H1 (cell line): ENCODE measurements at regions not wholly inside any gene's neighbourhood (a gene's known extent, or its start where the extent isn't known, plus 50 kb on each side); places are given as distances from the start of the nearest gene placed in this dataset.

Source experiments
- CTCF ChIP-seq, 3 experiments: IDR thresholded peaks; 1 replicate in 2 of 3; 2 replicates in 1 of 3; pipeline versions ENCODE4 v1.5.1 to v1.6.1; 2011; ENCODE audit warnings: low read length in 3 of 3, mild to moderate bottlenecking in 3 of 3, inconsistent platforms in 2 of 3, low read depth in 1 of 3, moderate library complexity in 1 of 3; ENCODE audit not compliant: insufficient read depth in 1 of 3; ENCODE audit errors: control extremely low read depth in 1 of 3
- JUND ChIP-seq: IDR thresholded peaks from 2 replicates; pipeline ENCODE4 v1.6.1; 2011; ENCODE audit warnings: mild to moderate bottlenecking, improper control_type of control experiment, low read length
- POLR2A ChIP-seq, 2 experiments: IDR thresholded peaks; 1 replicate in 1 of 2; 2 replicates in 1 of 2; pipeline ENCODE4 v1.6.1; 2011; ENCODE audit warnings: low read depth in 2 of 2, low read length in 2 of 2, mild to moderate bottlenecking in 2 of 2; ENCODE audit errors: control extremely low read depth in 1 of 2
- RNF2 ChIP-seq: fragments of 200-900, 300-1000 bp; sonication (generic); IDR thresholded peaks from 2 replicates; pipeline ENCODE4 v1.7.1; 2016; ENCODE audit warnings: borderline replicate concordance, low read depth, mild to moderate bottlenecking, antibody characterized with exemption, low read length; ENCODE audit not compliant: poor library complexity, severe bottlenecking; ENCODE audit errors: missing control alignments
- ZNF274 ChIP-seq: IDR thresholded peaks from 2 replicates; pipeline ENCODE4 v1.7.0; 2012; ENCODE audit warnings: low read length, borderline replicate concordance; ENCODE audit errors: extremely low read depth

DNA sequence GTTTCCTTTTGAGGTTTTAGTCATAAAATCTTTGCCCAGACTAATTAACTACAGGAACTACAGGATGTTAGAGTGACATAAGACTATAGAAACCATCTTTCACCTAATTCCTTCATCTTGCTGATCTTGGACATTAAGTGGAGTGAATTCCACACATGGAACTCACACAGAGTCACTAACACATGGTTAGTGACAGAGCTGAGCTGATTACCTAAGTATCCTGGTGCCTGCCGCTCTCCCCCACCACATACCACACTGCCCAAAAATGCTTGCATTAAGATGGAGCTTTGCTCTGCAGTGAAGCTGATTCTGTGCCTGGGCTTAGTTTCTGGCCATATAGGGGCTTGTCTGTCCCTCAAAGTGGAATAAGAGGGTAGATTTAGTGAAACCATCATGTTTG lies 332.9 kb upstream of the NT5C1B start:
- TF ChIP-seq CTCF (IDR thresholded peaks at IDR 0.05; ENCODE audit: control extremely low read depth in 1 of 3, insufficient read depth in 1 of 3, low read depth in 1 of 3, low read length in 3 of 3) (no peak), RNF2 (no peak), POLR2A (IDR thresholded peaks at IDR 0.05; ENCODE audit: control extremely low read depth in 1 of 2, low read depth in 2 of 2, low read length in 2 of 2) (no peak), JUND (no peak), ZNF274 (no peak)
